DND-41 (cell line): ENCODE measurements at regions not wholly inside any gene's neighbourhood (a gene's known extent, or its start where the extent isn't known, plus 50 kb on each side); places are given as distances from the start of the nearest gene placed in this dataset.

Experiments used
- ATAC-seq: fragments of 200-7000 bp; cut with Tn5 transposase; 3 replicates; pipeline ENCODE4 v1.9.1; 2021; ENCODE audit warnings: low read depth; ENCODE audit not compliant: insufficient read depth
- DNase-seq: peaks from one replicate; pipeline ENCODE4 v3.0.0-alpha.2; 2020
- H2AFZ ChIP-seq: 2 replicates; pipeline ENCODE4 v1.6.0; 2012; ENCODE audit warnings: low read depth, low read length
- H3K27ac ChIP-seq: 2 replicates; pipeline ENCODE4 v1.5.1; 2012; ENCODE audit warnings: low read length, inconsistent platforms
- H3K27me3 ChIP-seq: fragments of 200-600 bp; sonication (generic); 2 replicates; pipeline ENCODE4 v1.6.0; 2012; ENCODE audit warnings: low read length, mild to moderate bottlenecking, inconsistent platforms; ENCODE audit not compliant: insufficient read depth, poor library complexity
- H3K36me3 ChIP-seq: 2 replicates; pipeline ENCODE4 v1.5.1; 2012; ENCODE audit warnings: low read length, inconsistent platforms; ENCODE audit not compliant: insufficient read depth
- H3K4me1 ChIP-seq: 2 replicates; pipeline ENCODE4 v1.5.1; 2012; ENCODE audit warnings: mild to moderate bottlenecking, low read length; ENCODE audit not compliant: insufficient read depth
- H3K4me2 ChIP-seq: 2 replicates; pipeline ENCODE4 v1.6.0; 2012; ENCODE audit warnings: mild to moderate bottlenecking, moderate library complexity, low read length, inconsistent platforms; ENCODE audit not compliant: insufficient read depth
- H3K4me3 ChIP-seq, 2 experiments: fragments of 200-600 bp in 1 of 2; shearing (Covaris generic) in 1 of 2; 2 replicates each; pipeline ENCODE4 v1.5.1; 2012 to 2016; ENCODE audit warnings: inconsistent platforms in 2 of 2, low read length in 2 of 2, mild to moderate bottlenecking in 2 of 2, low read depth in 1 of 2, moderate library complexity in 1 of 2
- H3K79me2 ChIP-seq: 2 replicates; pipeline ENCODE4 v1.6.0; 2012; ENCODE audit warnings: low read length, inconsistent platforms; ENCODE audit not compliant: insufficient read depth
- H3K9ac ChIP-seq: 2 replicates; pipeline ENCODE4 v1.6.0; 2012; ENCODE audit warnings: low read depth, mild to moderate bottlenecking, inconsistent platforms, low read length, moderate library complexity
- H3K9me3 ChIP-seq: 2 replicates; pipeline ENCODE4 v1.5.1; 2012; ENCODE audit warnings: low read length, moderate library complexity, mild to moderate bottlenecking, inconsistent platforms; ENCODE audit not compliant: insufficient read depth, severe bottlenecking
- H4K20me1 ChIP-seq: 2 replicates; pipeline ENCODE4 v1.6.0; 2012; ENCODE audit warnings: low read length; ENCODE audit not compliant: insufficient read depth
- CTCF ChIP-seq: IDR thresholded peaks from 2 replicates; pipeline ENCODE4 v1.5.1; 2012; ENCODE audit warnings: borderline replicate concordance, low read length, moderate library complexity, mild to moderate bottlenecking; ENCODE audit not compliant: poor library complexity, severe bottlenecking; ENCODE audit errors: extremely low read depth
- EZH2 ChIP-seq: IDR thresholded peaks from 3 replicates; pipeline ENCODE4 v1.6.1; 2012; ENCODE audit warnings: borderline replicate concordance, low read depth, mild to moderate bottlenecking, moderate library complexity, low read length, inconsistent platforms; ENCODE audit not compliant: severe bottlenecking

GRCh38 chr5:93346301-93346700 is 234.7 kb downstream of the NR2F1-AS1 start:
- no peaks in the 10 kb centered on the region for H3K4me1 ChIP-seq

GRCh38 chr5:93343570-93343969 is 237.4 kb downstream of the NR2F1-AS1 start:
- Histone ChIP-seq H3K4me3 (no peak overlapping the region), H3K9me3 (no peaks in the 10 kb centered on the region), H3K27ac (no peak overlapping the region), H3K4me2 (no peak overlapping the region), H3K79me2 (no peaks in the 10 kb centered on the region), H3K4me1 (no peaks in the 10 kb centered on the region), H3K9ac (no peak overlapping the region), H3K27me3 (no peaks in the 10 kb centered on the region), H3K36me3 (no peaks in the 10 kb centered on the region), H4K20me1 (no peaks in the 10 kb centered on the region), H2AFZ (no peak overlapping the region)
- ATAC-seq (no peak), DNase-seq (no peak)
- TF ChIP-seq EZH2 (no peak), CTCF (no peak)

More at GRCh38 chr5:93346301-93346700, 234.7 kb downstream of the NR2F1-AS1 start:
- Histone ChIP-seq H3K36me3 (no peaks in the 10 kb centered on the region), H3K79me2 (no peaks in the 10 kb centered on the region), H2AFZ (no peak overlapping the region), H3K9me3 (no peaks in the 10 kb centered on the region), H3K4me3 (no peak overlapping the region), H3K4me2 (no peak overlapping the region), H3K9ac (no peak overlapping the region), H3K27me3 (no peaks in the 10 kb centered on the region), H3K27ac (no peak overlapping the region), H4K20me1 (no peaks in the 10 kb centered on the region)
- TF ChIP-seq EZH2 (no peak), CTCF (no peak)
- ATAC-seq (no peak), DNase-seq (no peak)

DNA sequence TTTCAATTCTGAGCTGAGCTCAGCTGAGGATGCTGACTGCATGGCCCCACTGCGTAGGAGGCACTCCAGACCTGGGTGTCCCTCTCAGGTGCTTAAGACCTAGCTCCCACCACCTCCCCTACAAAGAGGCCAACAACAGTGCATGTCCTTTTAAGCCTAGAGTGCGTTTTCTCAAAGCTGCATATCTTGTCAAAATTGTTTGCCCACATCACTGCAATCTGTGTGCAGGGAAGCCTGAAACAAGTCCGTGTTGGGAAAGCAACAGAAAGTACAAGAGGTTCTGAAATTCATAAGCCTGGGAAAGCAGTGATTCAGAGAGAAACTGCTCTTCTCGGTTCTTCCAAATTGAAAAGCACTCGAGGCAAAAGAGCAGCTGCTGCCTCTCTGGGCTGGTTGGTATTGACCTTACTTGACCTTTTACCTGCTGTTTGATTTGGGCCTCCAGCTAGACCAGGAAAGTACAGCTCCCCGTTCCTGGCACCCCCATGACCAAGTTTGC is 238.4 kb downstream of the NR2F1-AS1 start:
- Histone ChIP-seq H3K79me2 (no peaks in the 10 kb centered on the region), H3K27ac (no peak overlapping the region), H4K20me1 (no peaks in the 10 kb centered on the region), H3K36me3 (no peaks in the 10 kb centered on the region), H3K4me3 (no peak overlapping the region), H3K4me2 (no peak overlapping the region), H3K27me3 (no peaks in the 10 kb centered on the region), H2AFZ (no peak overlapping the region), H3K9ac (no peak overlapping the region), H3K4me1 (no peaks in the 10 kb centered on the region), H3K9me3 (no peaks in the 10 kb centered on the region)
- ATAC-seq (no peak), DNase-seq (no peak)
- TF ChIP-seq EZH2 (no peak), CTCF (no peak)

DNA sequence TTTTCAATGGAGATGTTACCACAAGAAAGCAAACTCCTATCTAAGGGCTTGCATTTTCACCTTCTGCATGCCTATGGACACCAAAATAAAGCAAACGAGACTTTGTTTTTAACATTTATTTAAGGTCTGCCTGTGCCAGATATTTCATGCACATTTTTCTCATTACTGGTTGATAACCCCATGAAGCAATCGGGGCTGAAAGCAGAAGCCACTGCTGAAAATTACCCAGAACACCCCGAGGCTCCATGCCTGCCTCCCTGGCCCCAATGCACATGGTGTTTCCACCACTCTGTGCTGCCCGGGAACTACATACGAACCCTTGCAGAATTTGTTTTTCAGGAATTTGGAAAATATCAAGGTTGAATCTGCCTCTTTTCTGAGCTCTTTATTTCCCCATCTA is 240.1 kb downstream of the NR2F1-AS1 start:
- Histone ChIP-seq H3K9me3 (no peaks in the 10 kb centered on the region), H3K36me3 (no peaks in the 10 kb centered on the region), H3K9ac (no peak overlapping the region), H2AFZ (no peak overlapping the region), H3K4me1 (no peaks in the 10 kb centered on the region), H3K27me3 (no peaks in the 10 kb centered on the region), H3K79me2 (no peaks in the 10 kb centered on the region), H4K20me1 (no peaks in the 10 kb centered on the region), H3K4me3 (no peak overlapping the region), H3K4me2 (no peak overlapping the region), H3K27ac (no peak overlapping the region)
- no peak for ATAC-seq
- no peak for TF ChIP-seq CTCF
- no peak for TF ChIP-seq EZH2
- no peak for DNase-seq
